Activated CD8-positive, alpha-beta memory T cell treated with anti-CD3 and anti-CD28 coated beads, Interleukin-2, amount 50 U/mL, for 1 hour (primary cell): ENCODE measurements at regions not wholly inside any gene's neighbourhood (a gene's known extent, or its start where the extent isn't known, plus 50 kb on each side); places are given as distances from the start of the nearest gene placed in this dataset.

Experiments used
- DNase-seq: peaks from one replicate; pipeline ENCODE4 v3.0.0-alpha.2; 2020; ENCODE audit errors: extremely low read depth

DNA sequence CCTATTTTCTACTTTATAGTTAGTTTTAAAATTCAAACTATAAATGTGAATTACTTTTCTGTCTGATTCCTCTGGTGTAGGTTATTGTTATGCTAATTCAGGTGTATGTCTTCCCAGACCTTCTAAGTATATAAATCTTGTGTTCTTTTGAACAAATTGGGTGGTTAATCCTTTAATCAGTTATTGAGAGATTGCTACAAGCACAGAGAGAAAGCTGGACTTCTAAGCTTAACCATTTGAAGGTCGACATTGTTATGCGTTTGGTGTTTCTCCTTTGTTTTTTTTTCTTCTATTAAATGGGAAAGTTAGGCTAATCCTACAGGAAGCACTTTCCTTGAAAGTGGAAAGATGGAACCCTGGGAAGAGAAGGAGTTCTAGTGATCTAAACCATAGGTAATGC, 592.6 kb downstream of the SLC4A3 start:
- DNase-seq: no peak

- no peak for DNase-seq
Measured at GRCh38 chr2:220221992-220222391, 594.6 kb downstream of the SLC4A3 start.

- no peak for DNase-seq
Measured at GRCh38 chr2:220224691-220225543, 597.5 kb downstream of the SLC4A3 start.

DNA sequence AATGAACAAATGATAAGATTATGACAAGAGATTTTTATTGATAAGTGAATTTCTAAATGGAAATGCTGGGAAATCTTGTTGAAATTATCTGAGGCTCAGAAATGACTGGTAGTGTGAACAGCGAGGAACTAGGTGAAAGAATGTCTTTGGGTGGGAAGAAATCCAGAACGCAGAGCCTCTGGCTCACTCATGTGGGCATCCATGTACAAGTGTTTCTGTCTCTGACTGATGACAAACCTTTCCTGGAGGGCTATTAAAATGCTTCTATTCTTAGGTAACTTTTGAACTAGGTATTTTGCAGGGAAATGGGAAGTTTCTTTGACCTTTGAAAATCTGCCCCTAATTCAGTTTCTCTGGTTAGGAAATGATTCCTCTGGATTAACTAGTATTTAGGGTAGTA, 598.6 kb downstream of the SLC4A3 start:
- DNase-seq: no peak

- no peak for DNase-seq
Measured at GRCh38 chr2:220226546-220226945, 599.1 kb downstream of the SLC4A3 start.

- no peak for DNase-seq
Measured at GRCh38 chr2:220227266-220227920, 600.0 kb downstream of the SLC4A3 start.

GRCh38 chr2:220228310-220229006, 601.0 kb downstream of the SLC4A3 start:
- DNase-seq: no peak

- DNase-seq: no peak
Measured at GRCh38 chr2:220240641-220241040, 613.2 kb downstream of the SLC4A3 start.

GRCh38 chr2:220241423-220241822, 614.0 kb downstream of the SLC4A3 start:
- no peak for DNase-seq

- no peak for DNase-seq
Measured at GRCh38 chr2:220243571-220243970, 616.1 kb downstream of the SLC4A3 start.

GRCh38 chr2:220246386-220246785, 619.0 kb downstream of the SLC4A3 start:
- DNase-seq: no peak

DNA sequence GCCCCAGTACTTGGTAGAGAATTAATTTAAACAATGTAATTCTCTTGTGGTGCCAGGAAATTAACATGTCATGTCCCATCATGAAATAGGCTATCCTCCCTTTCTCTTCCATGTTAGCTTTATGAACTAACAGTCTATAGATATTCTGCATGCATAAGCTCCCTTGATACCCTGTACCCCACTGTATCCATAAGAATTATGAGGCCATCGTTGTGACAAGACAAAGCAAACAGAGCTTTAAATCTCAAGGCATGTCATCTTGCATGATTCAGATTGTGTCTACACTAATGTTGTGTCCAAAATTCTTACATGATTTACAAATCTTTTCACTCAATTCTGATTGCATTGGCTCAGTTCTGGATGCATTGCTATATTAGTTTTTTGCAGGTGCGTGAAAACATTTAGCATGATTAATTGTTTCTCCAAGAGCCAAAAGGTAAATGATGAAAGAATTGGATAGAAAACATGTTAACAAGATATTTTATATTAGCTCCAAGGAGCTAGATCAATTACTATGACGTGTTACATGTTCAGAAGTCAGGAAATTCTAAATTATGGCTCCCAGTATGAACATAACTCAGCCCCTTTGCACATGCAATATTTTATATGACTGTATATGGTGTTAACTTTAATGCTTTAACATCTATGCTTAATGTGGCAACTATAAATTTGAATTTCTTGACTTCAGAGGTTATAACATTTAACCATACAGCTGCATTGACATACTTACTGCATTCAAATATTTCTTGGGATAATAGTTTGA, 620.3 kb downstream of the SLC4A3 start:
- no peak for DNase-seq

- no peak for DNase-seq
Measured at GRCh38 chr2:220259662-220260061, 632.2 kb downstream of the SLC4A3 start.

DNA sequence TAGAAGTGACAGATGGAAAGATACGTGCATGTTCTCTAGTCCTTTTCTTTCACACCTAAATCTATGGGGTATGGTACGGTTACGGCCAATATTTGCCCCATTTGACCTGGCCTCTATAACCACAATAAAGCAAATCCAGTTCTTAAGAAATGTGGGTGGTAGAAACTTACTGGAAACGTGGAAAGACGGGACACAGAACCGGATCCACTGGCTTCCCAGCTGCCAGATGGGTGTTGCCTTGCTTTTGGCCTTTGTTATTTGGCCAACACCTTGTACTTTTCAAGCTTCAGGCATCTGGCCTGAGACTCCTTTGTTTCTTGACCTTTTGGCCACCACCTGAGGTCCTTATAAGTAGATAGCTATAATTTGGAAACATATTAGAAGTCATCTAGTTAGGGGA, 635.9 kb downstream of the SLC4A3 start:
- DNase-seq: no peak

DNA sequence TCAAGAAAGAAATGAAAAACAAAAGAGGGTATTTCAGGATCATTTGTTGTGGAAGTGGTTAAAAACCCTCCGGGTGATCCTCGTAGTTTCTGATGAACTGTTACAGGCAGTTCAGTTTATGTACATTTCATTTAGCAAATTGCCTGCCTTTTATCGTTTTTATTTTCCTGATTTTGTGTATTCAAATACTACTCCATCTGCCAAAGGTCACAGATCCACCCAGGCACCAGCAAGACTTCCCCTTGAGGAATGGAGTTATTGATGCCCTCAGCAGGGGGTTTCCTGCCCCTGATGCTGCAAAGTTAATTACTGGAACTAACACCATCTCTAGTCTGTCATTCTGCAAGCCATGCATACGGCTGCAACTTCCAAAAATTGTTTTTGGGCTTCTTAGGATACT, 641.9 kb downstream of the SLC4A3 start:
- DNase-seq: no peak

DNA sequence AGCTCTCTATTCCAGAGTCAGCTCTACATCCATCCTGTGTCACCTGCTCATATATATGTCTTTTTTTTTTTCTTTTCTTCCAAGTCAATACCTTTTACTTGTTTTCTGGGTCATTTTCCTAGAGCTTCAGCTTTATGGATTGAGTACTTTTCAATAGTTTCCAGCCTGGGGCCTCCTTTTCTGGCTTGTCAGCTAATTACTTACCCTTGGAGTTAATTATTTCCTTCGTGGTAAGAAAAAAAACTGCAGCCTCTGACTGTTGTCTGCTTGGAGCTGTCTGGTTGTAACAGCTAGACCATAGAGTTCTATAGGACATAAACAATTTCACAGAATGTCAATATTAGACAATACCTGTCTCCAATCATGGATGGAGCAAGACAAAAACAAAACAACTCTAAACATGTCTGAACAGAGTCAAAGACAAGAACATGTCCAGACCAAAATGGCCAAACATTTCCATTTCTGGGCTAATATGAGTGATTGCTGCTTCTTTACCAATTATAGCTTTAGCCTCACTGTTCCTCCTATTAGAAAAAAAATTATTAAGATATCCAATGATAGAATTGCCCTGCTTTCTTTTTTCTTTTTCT, 643.1 kb downstream of the SLC4A3 start:
- DNase-seq: no peak

GRCh38 chr2:220272656-220273055, 645.2 kb downstream of the SLC4A3 start:
- DNase-seq: no peak

GRCh38 chr2:220273082-220273481, 645.7 kb downstream of the SLC4A3 start:
- no peak for DNase-seq

GRCh38 chr2:220275454-220275853, 648.0 kb downstream of the SLC4A3 start:
- DNase-seq: no peak

DNA sequence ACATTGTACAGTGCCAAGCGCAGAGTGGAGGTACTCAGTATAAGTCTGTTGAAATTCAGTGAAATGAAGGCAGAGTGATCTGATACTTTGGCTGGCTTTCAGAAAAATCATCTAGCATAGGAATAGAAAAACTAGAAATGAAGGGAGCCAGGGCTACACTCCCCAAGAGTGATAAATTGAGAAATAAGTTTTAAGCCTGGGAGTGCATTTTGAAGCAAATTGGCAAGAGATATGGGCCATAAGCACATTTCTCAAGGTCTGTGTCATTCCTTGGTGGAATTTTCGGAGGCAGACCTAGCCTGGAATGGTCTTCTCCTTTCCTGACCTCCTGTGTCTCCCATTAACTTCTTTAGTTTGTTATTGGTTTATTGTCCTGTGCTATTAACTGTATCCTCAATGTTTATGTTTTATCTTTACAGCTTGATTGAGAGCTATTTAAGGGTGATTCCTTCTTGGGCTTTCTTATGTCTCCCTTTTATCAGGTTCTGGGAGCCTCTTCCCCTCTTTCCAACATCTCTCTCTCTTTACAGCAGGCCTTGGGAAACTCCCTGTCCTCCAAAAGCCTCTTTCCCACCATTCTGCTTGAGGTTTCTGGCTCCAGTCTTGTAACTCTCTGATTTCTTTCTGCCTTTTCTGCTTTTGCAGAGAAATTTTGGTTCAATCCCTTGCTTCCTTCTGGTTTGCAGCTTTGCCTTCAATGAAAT, 649.5 kb downstream of the SLC4A3 start:
- DNase-seq: no peak

GRCh38 chr2:220277445-220277975, 650.1 kb downstream of the SLC4A3 start:
- no peak for DNase-seq
